ENCODE measurements at regions not wholly inside any gene's neighbourhood (a gene's known extent, or its start where the extent isn't known, plus 50 kb on each side); places are given as distances from the start of the nearest gene placed in this dataset.

DNA sequence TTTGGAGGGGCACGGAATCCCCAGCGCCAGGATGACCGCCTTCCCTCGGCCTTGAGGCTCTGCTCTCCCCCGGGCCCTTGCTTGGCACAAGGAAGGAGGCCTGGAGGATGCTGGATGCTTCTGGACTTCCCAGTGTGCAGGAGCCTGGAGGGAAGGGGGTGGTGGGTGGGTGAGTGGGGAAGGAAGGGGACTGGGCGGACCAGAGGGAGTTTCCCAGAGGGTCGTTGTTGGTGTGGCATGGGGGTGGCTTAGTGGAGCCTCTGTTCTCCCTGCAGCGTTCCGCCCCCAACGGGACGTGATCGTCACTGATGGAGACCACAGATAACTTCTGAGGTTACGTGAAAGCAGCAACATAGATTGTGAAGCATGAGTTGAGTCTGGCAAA is 140.0 kb downstream of the IRF8 start:
- no peak for TF ChIP-seq CTCF (IDR thresholded peaks at IDR 0.05)
- no peak for TF ChIP-seq POLR2A (IDR thresholded peaks at IDR 0.05)
- TF ChIP-seq EP300 (IDR thresholded peaks at IDR 0.05): no peak
- no peak for TF ChIP-seq POLR2AphosphoS5 (IDR thresholded peaks at IDR 0.05)
